Left lung (tissue), 4 donors: ENCODE measurements at regions not wholly inside any gene's neighbourhood (a gene's known extent, or its start where the extent isn't known, plus 50 kb on each side); places are given as distances from the start of the nearest gene placed in this dataset.

Experiments used
- ATAC-seq: fragments of 200-7000 bp; cut with Tn5 transposase; one replicate; pipeline ENCODE4 v1.9.1; 2020; ENCODE audit warnings: moderate library complexity
- DNase-seq, 4 donors: peaks; one replicate each; pipeline ENCODE4 v3.0.0-alpha.2; 2013 to 2020
- H3K27ac ChIP-seq, 2 donors: fragments of 200-600 bp; sonication (generic) in 1 of 2; one replicate each; pipeline versions ENCODE4 v1.5.0 to v1.8.0; 2020 to 2021
- H3K27me3 ChIP-seq, 2 donors: fragments of 200-600 bp; sonication (generic) in 1 of 2; one replicate each; pipeline versions ENCODE4 v1.5.0 to v1.8.0; 2020 to 2021
- H3K36me3 ChIP-seq, 2 donors: fragments of 200-600 bp; sonication (generic) in 1 of 2; one replicate each; pipeline versions ENCODE4 v1.5.0 to v1.8.0; 2020 to 2021
- H3K4me1 ChIP-seq, 2 donors: fragments of 200-600 bp; one replicate each; pipeline ENCODE4 v1.8.0; 2021
- H3K4me3 ChIP-seq, 2 donors: fragments of 200-600 bp; sonication (generic) in 1 of 2; one replicate each; pipeline versions ENCODE4 v1.5.0 to v1.8.0; 2020 to 2021; ENCODE audit warnings: mild to moderate bottlenecking in 1 of 2
- H3K9me3 ChIP-seq, 2 donors: fragments of 200-600 bp; sonication (generic) in 1 of 2; one replicate each; pipeline versions ENCODE4 v1.5.0 to v1.8.0; 2020 to 2021
- intact Hi-C, 2 donors: fragments of 100-400 bp; cut with DNase I; formaldehyde crosslinking; loops; one replicate each; pipeline versions ENCODE4 v1.11.2 to v1.14.2; 2022
- TF ChIP-seq, protein P1 (sequence below), 2 donors: fragments of 200-600 bp; sonication (generic) in 1 of 2; IDR thresholded peaks; one replicate each; pipeline versions ENCODE4 v1.5.0 to v1.8.0; 2021; ENCODE audit warnings: antibody characterized with exemption in 2 of 2
- donor health status: DM: no; HTN: yes; CAD: no.
- donor health status: DM: no; HTN: no; CAD: no.

DNA sequence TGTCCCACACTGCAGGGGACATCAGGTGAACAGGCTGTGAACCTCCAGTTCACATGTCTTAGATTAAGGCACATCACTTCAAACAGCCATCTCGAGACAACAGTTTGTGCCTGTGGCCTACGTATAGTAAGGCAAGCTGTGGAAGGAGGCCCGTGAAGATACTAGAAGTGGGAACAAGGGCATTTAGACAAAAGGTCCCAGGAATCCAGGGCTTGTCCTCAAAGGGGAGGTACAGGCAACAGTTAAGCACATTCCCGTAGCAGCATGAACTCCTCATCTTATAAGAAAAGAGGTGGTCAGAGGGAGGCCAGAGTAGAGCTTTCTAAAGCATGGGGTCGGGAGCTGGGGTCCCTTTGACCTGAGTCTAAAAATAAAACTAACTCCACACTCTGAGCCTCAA lies 122.5 kb upstream of the TRPM3 start:
- DNase-seq, result no peak
- H3K4me3 ChIP-seq, result no peak overlapping the region
- H3K4me1 ChIP-seq, result no peaks in the 10 kb centered on the region
- no peak for ATAC-seq
- intact Hi-C loops, result no loop called here
- TF ChIP-seq, protein P1, sequence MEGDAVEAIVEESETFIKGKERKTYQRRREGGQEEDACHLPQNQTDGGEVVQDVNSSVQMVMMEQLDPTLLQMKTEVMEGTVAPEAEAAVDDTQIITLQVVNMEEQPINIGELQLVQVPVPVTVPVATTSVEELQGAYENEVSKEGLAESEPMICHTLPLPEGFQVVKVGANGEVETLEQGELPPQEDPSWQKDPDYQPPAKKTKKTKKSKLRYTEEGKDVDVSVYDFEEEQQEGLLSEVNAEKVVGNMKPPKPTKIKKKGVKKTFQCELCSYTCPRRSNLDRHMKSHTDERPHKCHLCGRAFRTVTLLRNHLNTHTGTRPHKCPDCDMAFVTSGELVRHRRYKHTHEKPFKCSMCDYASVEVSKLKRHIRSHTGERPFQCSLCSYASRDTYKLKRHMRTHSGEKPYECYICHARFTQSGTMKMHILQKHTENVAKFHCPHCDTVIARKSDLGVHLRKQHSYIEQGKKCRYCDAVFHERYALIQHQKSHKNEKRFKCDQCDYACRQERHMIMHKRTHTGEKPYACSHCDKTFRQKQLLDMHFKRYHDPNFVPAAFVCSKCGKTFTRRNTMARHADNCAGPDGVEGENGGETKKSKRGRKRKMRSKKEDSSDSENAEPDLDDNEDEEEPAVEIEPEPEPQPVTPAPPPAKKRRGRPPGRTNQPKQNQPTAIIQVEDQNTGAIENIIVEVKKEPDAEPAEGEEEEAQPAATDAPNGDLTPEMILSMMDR (IDR thresholded peaks at IDR 0.05), result no peak
- no peaks in the 10 kb centered on the region for H3K36me3 ChIP-seq
- H3K27ac ChIP-seq, result no peak overlapping the region
- no peaks in the 10 kb centered on the region for H3K9me3 ChIP-seq
- H3K27me3 ChIP-seq, result no peaks in the 10 kb centered on the region

DNA sequence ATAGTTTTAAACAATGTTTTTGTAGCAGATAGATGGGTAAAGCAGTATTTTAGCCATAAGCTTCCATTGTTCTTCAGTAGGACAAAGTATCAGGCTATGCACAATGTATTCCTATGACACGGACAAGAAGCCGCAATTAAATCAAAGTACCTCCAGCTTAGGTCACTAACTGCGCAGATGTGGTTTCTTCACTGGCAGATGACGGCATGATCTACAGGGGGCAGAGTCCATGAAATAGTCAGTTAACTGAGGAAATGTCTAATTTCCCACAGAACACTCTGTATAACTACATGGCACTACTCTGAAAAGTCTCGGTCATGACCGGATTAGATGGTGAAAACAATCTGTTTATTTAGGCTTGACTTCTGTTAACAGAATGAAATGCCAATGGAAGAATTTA lies 120.7 kb upstream of the TRPM3 start:
- Histone ChIP-seq H3K4me3 (no peak overlapping the region), H3K27me3 (no peaks in the 10 kb centered on the region), H3K4me1 (no peaks in the 10 kb centered on the region), H3K9me3 (no peaks in the 10 kb centered on the region), H3K27ac (no peak overlapping the region), H3K36me3 (no peaks in the 10 kb centered on the region)
- intact Hi-C loops, result no loop called here
- ATAC-seq, result no peak
- DNase-seq, result no peak
- TF ChIP-seq, protein P1 (IDR thresholded peaks at IDR 0.05), result no peak

DNA sequence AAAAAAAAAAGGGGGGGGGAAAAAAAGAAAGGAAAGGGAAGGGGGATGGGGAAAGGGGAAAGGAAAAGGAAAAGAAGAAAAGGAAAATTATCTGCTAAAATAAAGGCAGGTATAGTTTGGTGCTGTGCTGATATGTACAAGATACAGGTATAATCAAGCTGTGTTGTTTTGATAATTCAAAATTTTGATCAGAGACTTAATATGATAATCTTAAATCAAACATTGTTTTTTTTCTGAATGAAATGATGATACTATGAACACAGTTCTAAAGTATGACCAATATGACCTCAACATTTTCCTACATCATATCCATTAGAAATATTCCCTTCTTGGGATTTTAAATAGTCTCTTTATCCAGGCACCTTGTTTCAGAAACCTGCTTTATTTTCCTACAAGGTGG lies 115.6 kb upstream of the TRPM3 start:
- TF ChIP-seq, protein P1 (IDR thresholded peaks at IDR 0.05), result no peak
- no peaks in the 10 kb centered on the region for H3K9me3 ChIP-seq
- no peak overlapping the region for H3K27ac ChIP-seq
- DNase-seq (no peak), ATAC-seq (no peak)
- H3K27me3 ChIP-seq, result no peaks in the 10 kb centered on the region
- no peak overlapping the region for H3K4me3 ChIP-seq
- H3K4me1 ChIP-seq, result no peaks in the 10 kb centered on the region
- intact Hi-C loops, result no loop called here
- H3K36me3 ChIP-seq, result no peaks in the 10 kb centered on the region

DNA sequence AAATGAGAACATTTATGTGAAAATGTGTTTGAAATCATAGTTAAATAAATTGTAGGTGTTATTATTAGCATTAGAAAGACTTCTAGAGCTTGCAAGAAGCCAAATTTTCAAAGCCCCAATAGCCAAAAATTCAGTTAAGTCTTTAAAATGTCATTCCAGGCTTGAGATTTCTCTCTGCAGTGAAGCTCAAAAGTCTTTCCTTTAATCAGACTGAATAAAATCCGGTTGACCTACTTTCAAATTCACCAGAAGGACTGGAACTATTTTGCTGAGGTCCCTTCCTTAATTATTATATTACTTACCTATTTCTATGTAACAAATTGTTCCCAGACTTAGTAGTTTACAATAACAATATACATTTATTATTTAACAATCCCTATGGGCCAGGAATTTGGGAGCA lies 112.2 kb upstream of the TRPM3 start:
- H3K4me1 ChIP-seq, result no peaks in the 10 kb centered on the region
- TF ChIP-seq, protein P1 (IDR thresholded peaks at IDR 0.05), result no peak
- no peaks in the 10 kb centered on the region for H3K36me3 ChIP-seq
- H3K27ac ChIP-seq, result no peak overlapping the region
- H3K9me3 ChIP-seq, result no peaks in the 10 kb centered on the region
- ATAC-seq, result no peak
- no peaks in the 10 kb centered on the region for H3K27me3 ChIP-seq
- no peak for DNase-seq
- intact Hi-C loops, result no loop called here
- no peak overlapping the region for H3K4me3 ChIP-seq

DNA sequence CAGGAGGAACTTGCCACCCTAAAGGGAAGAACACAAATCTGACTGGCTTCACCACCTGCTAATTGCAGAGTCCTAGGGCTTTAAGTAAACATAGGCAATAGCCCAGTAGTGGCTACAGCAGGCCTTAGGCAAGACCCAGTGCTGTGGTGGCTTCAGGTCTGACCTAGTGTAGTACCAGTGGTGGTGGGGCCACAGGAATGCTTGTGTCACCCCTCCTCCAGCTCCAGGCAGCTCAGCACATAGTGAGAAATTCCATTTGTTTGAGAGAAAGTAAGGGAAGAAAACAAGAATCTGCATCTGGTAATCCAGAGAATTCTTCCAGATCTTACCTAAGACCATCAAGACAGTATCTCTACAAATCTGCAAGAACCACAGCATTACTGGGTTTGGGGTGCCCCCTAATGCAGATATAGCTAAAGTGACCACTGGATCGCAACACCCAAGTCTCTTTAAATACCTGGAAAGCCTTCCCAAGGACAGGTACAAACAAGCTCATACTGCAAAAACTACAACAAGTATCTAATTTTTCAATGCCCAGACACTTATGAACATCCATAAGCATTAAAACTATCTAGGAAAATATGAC lies 102.6 kb upstream of the TRPM3 start:
- ATAC-seq (no peak), DNase-seq (no peak)
- intact Hi-C loops, result no loop called here
- Histone ChIP-seq H3K9me3 (no peaks in the 10 kb centered on the region), H3K27me3 (no peaks in the 10 kb centered on the region), H3K4me3 (no peak overlapping the region), H3K36me3 (no peaks in the 10 kb centered on the region), H3K4me1 (no peaks in the 10 kb centered on the region), H3K27ac (no peak overlapping the region)
- TF ChIP-seq, protein P1 (IDR thresholded peaks at IDR 0.05), result no peak
